Fibroblast of gingiva (primary cell): ENCODE measurements at regions not wholly inside any gene's neighbourhood (a gene's known extent, or its start where the extent isn't known, plus 50 kb on each side); places are given as distances from the start of the nearest gene placed in this dataset.

Source experiments
- DNase-seq: peaks from one replicate; pipeline ENCODE4 v3.0.0-alpha.2; 2011; ENCODE audit warnings: low read depth

DNA sequence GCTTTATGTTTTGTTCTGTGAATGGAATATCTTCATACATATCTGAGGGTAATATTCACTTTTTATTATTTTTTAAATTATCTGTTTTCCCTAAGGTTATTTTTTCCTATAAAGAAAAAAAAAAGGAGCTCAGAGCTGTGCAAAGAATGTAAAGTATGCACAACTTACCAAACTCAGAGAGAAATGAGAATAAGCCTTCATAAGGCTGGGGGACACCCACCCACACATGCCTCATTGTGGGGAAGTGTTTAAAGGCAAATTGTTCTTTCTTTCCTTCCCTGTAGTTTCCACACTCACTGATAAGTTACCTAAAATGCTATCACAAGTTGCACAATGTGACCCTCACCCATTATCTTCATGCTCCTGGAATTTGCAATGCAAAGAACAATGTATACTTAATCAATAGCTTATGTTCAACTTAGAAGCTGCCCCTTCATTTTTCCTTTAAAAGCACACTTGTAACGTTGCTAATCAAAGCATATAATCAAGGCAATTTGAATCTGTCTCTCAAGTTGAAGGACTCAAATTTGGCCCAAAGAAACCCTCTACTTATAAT is 108.1 kb downstream of the GNAT3 start:
- DNase-seq, result no peak

DNA sequence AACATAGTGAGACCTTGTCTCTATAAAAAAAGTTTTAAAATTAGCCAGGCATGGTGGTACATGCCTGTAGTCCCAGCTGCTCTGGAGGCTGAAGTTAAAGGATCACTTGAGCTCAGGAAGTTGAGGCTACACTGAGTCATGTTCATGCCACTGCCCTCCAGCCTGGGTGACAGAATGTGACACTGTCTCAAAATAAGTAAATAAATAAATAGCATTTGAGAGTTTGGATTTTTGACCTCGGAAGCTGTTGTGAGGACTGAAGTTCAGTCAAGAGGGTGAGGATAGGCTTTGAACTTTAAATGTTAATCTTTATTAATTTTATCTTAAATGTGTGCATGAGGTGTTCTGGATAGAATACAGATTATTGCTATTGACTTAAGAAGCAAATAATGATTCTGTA is 110.2 kb downstream of the GNAT3 start:
- no peak for DNase-seq

DNA sequence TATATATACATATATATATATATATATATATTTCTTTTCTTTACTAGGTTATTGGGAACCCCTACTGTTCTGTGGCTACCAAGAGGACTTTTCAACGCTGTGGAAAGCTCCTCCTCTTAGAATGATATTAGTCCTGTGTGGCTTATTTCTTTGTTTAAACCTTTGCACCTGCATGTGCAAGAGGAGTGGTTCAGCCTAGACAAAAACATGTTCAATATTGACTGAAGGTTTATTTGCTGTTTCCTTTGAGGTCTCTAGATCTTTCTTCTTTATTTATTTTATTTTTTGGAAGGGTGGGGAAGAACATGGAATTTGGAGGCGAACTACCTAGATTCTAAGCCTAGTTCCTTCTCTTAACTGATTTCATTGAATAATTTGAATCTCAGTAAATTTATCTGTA is 118.1 kb downstream of the GNAT3 start:
- no peak for DNase-seq

- peak; percentile 35 for DNase-seq
These were observed 119.4 kb downstream of the GNAT3 start for GRCh38 chr7:80392229-80393169.

DNA sequence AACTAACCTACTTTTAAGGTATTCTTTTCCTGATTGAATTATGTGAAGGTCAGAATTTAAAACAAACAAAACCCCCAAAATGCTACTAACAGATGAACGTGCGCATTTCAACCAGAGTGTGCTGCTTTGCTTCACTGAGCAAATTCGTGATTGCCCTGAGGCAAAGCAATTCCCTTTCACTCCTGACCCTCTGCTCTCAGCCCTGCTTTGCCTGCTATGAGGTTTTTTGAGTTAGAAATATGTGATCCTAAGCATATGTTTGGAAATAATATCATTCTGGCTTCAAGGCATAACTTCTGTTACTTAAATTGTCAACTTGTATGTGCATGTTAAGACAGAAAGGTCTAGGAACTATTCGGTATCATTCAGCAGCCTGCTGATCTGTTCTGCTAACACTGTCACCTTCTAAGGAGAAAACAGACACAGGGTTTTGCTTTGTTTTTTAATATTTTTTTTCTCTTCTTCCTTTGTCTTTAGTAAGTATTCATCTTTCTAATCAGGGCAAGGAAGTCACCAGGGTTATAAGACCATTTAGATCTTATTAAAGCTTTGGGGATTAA is 124.2 kb downstream of the GNAT3 start:
- no peak for DNase-seq

GRCh38 chr7:80386686-80387085 is 125.2 kb downstream of the GNAT3 start:
- DNase-seq, result no peak

GRCh38 chr7:80385508-80385907 is 126.4 kb downstream of the GNAT3 start:
- DNase-seq, result peak; percentile 30

DNA sequence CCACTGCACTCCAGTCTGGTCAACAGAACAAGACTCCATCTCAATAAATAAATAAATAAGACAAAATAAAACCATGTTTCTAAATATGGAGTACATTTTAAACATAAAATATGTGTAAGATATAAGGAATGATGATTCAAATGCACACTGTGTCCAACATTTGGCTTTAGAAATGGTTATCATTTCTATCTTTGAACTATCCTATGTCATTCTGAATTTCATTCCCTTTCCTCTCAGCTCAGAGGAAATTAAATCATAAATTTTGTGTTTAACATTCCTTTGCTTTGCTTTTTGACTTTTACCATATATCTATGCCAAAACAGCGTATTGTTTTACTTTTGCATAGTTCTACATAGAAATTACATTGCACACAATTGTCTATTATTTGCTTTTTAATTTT is 130.9 kb downstream of the GNAT3 start:
- DNase-seq, result no peak

DNA sequence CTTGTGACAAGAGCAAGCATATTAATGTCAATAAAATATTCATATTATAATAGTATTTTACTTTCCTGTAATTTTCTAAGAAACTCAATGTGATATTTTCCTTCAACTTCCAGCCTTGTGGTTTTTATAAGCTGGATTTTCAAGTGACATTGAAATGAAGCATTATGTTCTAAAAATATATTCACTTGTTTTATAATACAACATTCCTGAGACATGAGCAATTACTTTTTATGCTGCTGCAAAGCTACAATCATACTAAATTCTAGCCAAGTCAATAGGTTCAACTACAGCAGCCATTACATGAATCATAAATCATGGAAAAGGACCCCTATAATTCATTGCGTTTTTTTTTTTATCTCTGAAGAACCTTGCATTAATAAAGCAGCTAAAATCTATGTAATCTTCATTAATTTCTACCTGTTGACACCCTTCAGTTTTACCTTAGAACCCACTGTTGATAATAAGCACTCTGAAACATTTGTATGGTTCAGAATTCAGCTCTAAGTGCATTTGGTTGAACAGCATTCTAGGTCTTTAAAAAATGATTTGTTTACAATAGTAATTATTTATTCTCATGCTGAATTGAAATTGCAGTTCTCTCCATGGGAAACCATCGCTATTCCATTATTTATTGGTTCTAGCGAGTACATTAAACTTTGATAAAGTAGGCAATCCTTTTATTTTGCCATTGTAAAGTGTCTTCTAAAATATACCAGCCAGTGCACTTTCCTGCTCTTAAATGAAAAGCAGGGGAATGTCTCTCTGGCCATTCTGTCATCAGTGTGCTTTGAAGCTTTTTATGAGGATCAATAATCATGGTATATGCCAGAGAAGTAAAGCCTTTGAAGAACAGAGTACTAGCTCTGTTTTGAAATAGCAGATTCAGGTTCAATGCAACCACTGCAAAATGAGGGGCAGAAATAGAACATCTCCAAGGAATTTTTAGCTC is 132.6 kb downstream of the GNAT3 start:
- peak; percentile 35 for DNase-seq

- no peak for DNase-seq
These were observed 137.5 kb downstream of the GNAT3 start for GRCh38 chr7:80374321-80374720.

GRCh38 chr7:80373429-80374032 is 138.3 kb downstream of the GNAT3 start:
- no peak for DNase-seq

- DNase-seq, result peak; percentile 68
These were observed 139.4 kb downstream of the GNAT3 start for GRCh38 chr7:80372415-80372814.

DNA sequence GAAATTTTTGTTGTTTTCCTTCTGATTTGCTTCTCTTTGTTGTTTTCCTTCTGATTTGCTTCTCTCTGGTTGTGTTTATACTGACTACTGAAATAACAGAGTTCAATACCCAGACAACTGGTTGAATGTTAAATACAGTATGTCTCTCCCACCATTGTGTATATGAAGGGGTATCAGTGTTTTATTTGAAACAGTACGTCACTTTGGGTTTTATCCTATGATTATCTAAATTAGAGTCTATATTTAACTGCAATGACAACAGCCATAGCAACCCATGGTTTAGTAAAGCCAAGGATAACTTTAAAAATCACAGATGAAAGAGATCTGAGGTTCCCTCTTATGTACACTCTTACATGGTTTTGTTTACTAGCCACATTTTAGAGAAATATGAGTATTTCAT is 141.3 kb downstream of the GNAT3 start:
- DNase-seq, result no peak

DNA sequence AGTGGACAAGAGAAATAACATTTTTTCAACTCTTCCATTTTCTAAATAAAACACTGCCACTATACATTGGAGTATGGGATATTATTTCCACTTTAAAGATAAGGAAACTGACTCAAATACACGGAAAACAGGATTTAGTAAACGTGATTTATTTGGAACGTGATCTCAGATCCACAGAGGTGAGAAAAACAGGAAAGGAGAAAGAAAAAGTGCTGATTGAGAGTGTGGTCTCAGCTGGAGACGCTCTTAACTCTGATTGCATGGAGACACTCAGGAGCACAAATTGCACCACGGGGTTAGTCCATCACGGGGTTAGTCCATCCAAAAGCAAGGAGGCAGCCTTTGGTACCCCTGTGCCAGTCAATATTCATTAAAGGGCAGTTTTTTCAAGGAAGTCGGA is 142.5 kb downstream of the GNAT3 start:
- no peak for DNase-seq

DNA sequence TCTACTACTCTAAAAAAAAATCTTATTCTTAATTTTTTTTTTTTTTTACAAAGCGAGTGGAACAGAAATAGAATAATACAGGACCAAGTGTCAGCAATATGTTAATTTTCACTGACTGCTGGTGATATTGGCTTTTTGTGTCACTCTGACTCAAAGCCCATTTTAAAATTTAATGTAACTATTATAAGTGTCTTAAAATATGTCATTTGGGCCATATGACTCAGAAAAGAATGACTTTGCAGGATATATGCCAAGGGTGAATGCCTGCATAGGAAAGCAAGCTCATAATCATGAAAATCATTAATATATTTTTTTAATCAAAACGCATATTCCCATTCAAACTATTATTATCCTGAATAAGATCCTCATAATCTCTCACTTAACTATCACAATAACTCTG is 149.2 kb downstream of the GNAT3 start:
- no peak for DNase-seq

GRCh38 chr7:80362010-80362618 is 149.8 kb downstream of the GNAT3 start:
- peak; percentile 8 for DNase-seq

DNA sequence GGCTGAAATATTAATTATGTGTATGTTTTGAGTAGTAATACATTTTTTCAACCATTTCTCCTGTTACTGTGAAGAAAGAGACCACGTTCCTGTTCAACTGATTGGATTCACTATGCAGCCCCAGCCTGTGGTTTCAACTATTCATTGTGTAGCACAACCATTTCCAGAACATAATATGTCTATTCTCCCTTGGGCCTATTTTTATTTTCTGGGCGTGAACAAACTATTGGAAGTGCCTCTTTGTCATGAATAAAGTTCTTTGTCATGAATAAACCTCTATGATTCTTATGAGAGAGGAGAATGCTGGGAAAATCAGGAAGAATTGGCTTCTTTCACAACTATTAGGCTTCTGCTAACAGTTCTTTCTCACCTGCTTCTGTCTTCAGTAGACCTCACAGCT is 152.4 kb downstream of the GNAT3 start:
- no peak for DNase-seq

- DNase-seq, result no peak
These were observed 152.8 kb downstream of the GNAT3 start for GRCh38 chr7:80359029-80359428.

- peak; percentile 91 for DNase-seq
These were observed 154.3 kb downstream of the GNAT3 start for GRCh38 chr7:80357530-80357929.

GRCh38 chr7:80350430-80350829 is 161.4 kb downstream of the GNAT3 start:
- no peak for DNase-seq

DNA sequence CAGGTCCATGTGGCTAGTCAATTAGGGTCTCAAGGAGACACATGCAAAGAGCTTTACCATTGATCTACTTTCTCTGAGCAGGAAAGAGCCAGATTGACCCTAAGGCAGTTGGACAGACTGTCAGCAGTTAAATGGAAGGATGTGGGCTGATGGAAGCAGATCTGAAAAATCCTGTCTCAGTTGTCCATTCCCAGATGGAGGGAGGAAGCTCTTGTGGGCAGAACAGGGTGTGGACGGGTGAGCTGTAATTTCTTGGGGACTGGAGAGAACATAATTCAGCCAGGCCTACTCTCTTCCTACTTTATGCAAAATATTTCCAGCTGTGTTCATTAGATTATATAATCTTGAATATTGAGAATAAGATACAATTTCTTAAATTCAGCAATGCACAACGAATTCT is 163.6 kb downstream of the GNAT3 start:
- DNase-seq, result no peak
